Suprapubic skin (tissue), 3 donors: ENCODE measurements at regions not wholly inside any gene's neighbourhood (a gene's known extent, or its start where the extent isn't known, plus 50 kb on each side); places are given as distances from the start of the nearest gene placed in this dataset.

Experiments
- CTCF ChIP-seq, 2 donors: fragments of 200-600 bp in 1 of 2; fragments of 450-650 bp in 1 of 2; sonication (generic) in 1 of 2; IDR thresholded peaks; one replicate each; pipeline ENCODE4 v1.5.1; 2016 to 2019; ENCODE audit warnings: antibody characterized with exemption in 2 of 2, mild to moderate bottlenecking in 1 of 2, moderate library complexity in 1 of 2
- POLR2A ChIP-seq, 2 donors: fragments of 450-650 bp; IDR thresholded peaks; one replicate each; pipeline ENCODE4 v1.6.1; 2017; ENCODE audit warnings: antibody characterized with exemption in 2 of 2, mild to moderate bottlenecking in 2 of 2, moderate library complexity in 2 of 2

- TF ChIP-seq CTCF (IDR thresholded peaks at IDR 0.05) (no peak), POLR2A (IDR thresholded peaks at IDR 0.05) (no peak)
Measured at GRCh38 chr7:63024446-63024845, 974.2 kb upstream of the ZNF722 start.
